Hepatocyte (in vitro differentiated cells): ENCODE measurements at regions not wholly inside any gene's neighbourhood (a gene's known extent, or its start where the extent isn't known, plus 50 kb on each side); places are given as distances from the start of the nearest gene placed in this dataset.

ENCODE experiments used
- DNase-seq: peaks from one replicate; pipeline ENCODE4 v3.0.0-alpha.2; 2016; ENCODE audit warnings: low spot score
- H2AFZ ChIP-seq: fragments of 200-600 bp; sonication (generic); 2 replicates; pipeline ENCODE4 v1.6.0; 2016; ENCODE audit warnings: antibody characterized with exemption, mild to moderate bottlenecking
- H3K27ac ChIP-seq: fragments of 200-600 bp; sonication (generic); 2 replicates; pipeline ENCODE4 v1.5.1; 2016; ENCODE audit warnings: mild to moderate bottlenecking
- H3K27me3 ChIP-seq: fragments of 200-600 bp; sonication (generic); 2 replicates; pipeline ENCODE4 v1.6.1; 2016
- H3K36me3 ChIP-seq: fragments of 200-600 bp; sonication (generic); replicated peaks from 2 replicates; pipeline ENCODE4 v1.5.1; 2016; ENCODE audit warnings: low read depth; ENCODE audit not compliant: insufficient read depth
- H3K4me1 ChIP-seq: fragments of 200-600 bp; sonication (generic); 2 replicates; pipeline ENCODE4 v1.5.1; 2016; ENCODE audit warnings: mild to moderate bottlenecking, moderate library complexity; ENCODE audit not compliant: insufficient read depth
- H3K4me2 ChIP-seq: fragments of 200-600 bp; sonication (generic); 2 replicates; pipeline ENCODE4 v1.6.0; 2016
- H3K4me3 ChIP-seq: fragments of 200-600 bp; sonication (generic); 2 replicates; pipeline ENCODE4 v1.5.1; 2016; ENCODE audit warnings: mild to moderate bottlenecking
- H3K79me2 ChIP-seq: fragments of 200-600 bp; sonication (generic); 2 replicates; pipeline ENCODE4 v1.6.0; 2017; ENCODE audit warnings: mild to moderate bottlenecking
- H3K9me2 ChIP-seq: fragments of 200-600 bp; sonication (generic); replicated peaks from 2 replicates; pipeline ENCODE4 v1.6.0; 2017; ENCODE audit warnings: mild to moderate bottlenecking; ENCODE audit not compliant: insufficient read depth
- H3K9me3 ChIP-seq: fragments of 200-600 bp; sonication (generic); 2 replicates; pipeline ENCODE4 v1.5.1; 2016; ENCODE audit warnings: low read depth, mild to moderate bottlenecking
- H4K20me1 ChIP-seq: fragments of 200-600 bp; sonication (generic); 2 replicates; pipeline ENCODE4 v1.6.0; 2016; ENCODE audit warnings: mild to moderate bottlenecking; ENCODE audit not compliant: insufficient read depth, poor library complexity, severe bottlenecking
- EZH2 ChIP-seq: fragments of 200-600 bp; sonication (generic); IDR thresholded peaks from 2 replicates; pipeline ENCODE4 v1.6.1; 2016; ENCODE audit warnings: antibody characterized with exemption, mild to moderate bottlenecking, borderline replicate concordance
- EZH2phosphoT487 ChIP-seq: fragments of 200-600 bp; sonication (generic); IDR thresholded peaks from one replicate; pipeline ENCODE4 v1.6.1; 2018; ENCODE audit warnings: antibody characterized with exemption, mild to moderate bottlenecking, low read depth, moderate library complexity; ENCODE audit not compliant: unreplicated experiment, severe bottlenecking
- WGBS: methylation state at CpG from one replicate; pipeline ENCODE4 v1.1.6; 2016; ENCODE audit warnings: low lambda C conversion rate; ENCODE audit errors: missing lambda C conversion rate; 5-methylcytosine and 5-hydroxymethylcytosine counted together
- TF ChIP-seq, protein P1 (sequence below): fragments of 200-600 bp; sonication (generic); IDR thresholded peaks from 2 replicates; pipeline ENCODE4 v1.5.1; 2016; ENCODE audit warnings: antibody characterized with exemption, mild to moderate bottlenecking; ENCODE audit not compliant: poor library complexity

GRCh38 chr14:46279776-46280175 is 371.8 kb downstream of the RPL10L start:
- Histone ChIP-seq H3K4me1 (no peaks in the 10 kb centered on the region), H3K9me2 (no peaks in the 10 kb centered on the region), H4K20me1 (no peaks in the 10 kb centered on the region), H3K36me3 (no peaks in the 10 kb centered on the region), H2AFZ (no peak overlapping the region), H3K79me2 (no peaks in the 10 kb centered on the region), H3K4me3 (no peak overlapping the region), H3K27me3 (no peaks in the 10 kb centered on the region), H3K4me2 (no peak overlapping the region), H3K27ac (no peak overlapping the region), H3K9me3 (no peaks in the 10 kb centered on the region)
- TF ChIP-seq EZH2 (no peak), EZH2phosphoT487 (no peak)
- TF ChIP-seq, protein P1, sequence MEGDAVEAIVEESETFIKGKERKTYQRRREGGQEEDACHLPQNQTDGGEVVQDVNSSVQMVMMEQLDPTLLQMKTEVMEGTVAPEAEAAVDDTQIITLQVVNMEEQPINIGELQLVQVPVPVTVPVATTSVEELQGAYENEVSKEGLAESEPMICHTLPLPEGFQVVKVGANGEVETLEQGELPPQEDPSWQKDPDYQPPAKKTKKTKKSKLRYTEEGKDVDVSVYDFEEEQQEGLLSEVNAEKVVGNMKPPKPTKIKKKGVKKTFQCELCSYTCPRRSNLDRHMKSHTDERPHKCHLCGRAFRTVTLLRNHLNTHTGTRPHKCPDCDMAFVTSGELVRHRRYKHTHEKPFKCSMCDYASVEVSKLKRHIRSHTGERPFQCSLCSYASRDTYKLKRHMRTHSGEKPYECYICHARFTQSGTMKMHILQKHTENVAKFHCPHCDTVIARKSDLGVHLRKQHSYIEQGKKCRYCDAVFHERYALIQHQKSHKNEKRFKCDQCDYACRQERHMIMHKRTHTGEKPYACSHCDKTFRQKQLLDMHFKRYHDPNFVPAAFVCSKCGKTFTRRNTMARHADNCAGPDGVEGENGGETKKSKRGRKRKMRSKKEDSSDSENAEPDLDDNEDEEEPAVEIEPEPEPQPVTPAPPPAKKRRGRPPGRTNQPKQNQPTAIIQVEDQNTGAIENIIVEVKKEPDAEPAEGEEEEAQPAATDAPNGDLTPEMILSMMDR, result no peak
- DNase-seq, result no peak
- 48% methylated on average over 1 of the region's 1 CpG for WGBS

DNA sequence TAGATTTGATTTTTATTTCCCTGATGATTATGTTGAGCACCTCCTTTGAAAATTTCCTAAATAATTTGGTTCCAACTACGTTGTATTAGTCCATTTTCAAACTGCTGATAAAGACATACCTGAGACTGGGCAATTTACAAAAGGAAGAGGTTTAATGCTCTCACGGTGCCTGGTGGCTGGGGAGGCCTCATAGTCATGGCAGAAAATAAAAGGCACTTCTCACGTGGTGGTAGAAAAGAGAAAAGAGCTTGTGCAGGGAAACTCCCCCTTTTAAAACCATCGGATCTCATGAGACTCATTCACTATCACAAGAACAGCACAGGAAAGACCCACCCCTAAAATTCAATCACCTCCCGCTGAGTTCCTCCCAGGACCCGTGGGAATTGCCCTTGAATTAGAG is 372.3 kb downstream of the RPL10L start:
- Histone ChIP-seq H3K79me2 (no peaks in the 10 kb centered on the region), H3K4me1 (no peaks in the 10 kb centered on the region), H4K20me1 (no peaks in the 10 kb centered on the region), H3K4me3 (no peak overlapping the region), H3K27me3 (no peaks in the 10 kb centered on the region), H3K4me2 (no peak overlapping the region), H3K9me2 (no peaks in the 10 kb centered on the region), H2AFZ (no peak overlapping the region), H3K27ac (no peak overlapping the region), H3K36me3 (no peaks in the 10 kb centered on the region), H3K9me3 (no peaks in the 10 kb centered on the region)
- TF ChIP-seq, protein P1, result no peak
- no peak for TF ChIP-seq EZH2phosphoT487
- TF ChIP-seq EZH2, result no peak
- no peak for DNase-seq
- WGBS, result 67% methylated on average over 6 of the region's 6 CpGs

DNA sequence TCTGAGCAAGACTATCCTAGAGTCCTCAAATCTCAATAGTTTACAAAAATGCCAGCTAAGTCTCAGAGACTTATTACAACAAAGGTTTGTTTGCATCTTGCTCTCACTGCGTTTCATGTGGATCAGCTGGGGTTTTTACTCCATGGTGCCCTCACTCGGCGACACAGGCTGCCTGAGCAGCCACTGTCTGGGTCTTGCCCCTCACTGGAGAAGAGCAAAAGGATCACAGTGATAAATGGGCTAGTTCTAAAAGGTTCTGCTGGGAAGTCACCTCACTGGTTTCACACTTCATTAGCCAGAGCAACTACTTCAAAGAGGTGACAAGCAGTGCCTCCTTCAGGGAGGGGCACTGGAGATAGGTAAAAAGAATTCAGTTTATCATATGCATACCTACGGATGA is 392.0 kb downstream of the RPL10L start:
- Histone ChIP-seq H2AFZ (no peak overlapping the region), H3K79me2 (no peaks in the 10 kb centered on the region), H4K20me1 (no peaks in the 10 kb centered on the region), H3K27ac (no peak overlapping the region), H3K4me1 (no peaks in the 10 kb centered on the region), H3K4me2 (no peak overlapping the region), H3K4me3 (no peak overlapping the region), H3K36me3 (no peaks in the 10 kb centered on the region), H3K9me3 (no peaks in the 10 kb centered on the region), H3K27me3 (no peaks in the 10 kb centered on the region), H3K9me2 (no peaks in the 10 kb centered on the region)
- TF ChIP-seq, protein P1, result no peak
- no peak for TF ChIP-seq EZH2phosphoT487
- no peak for TF ChIP-seq EZH2
- no peak for DNase-seq
- 32% methylated on average over 4 of the region's 4 CpGs for WGBS

- TF ChIP-seq, protein P1, result no peak
- no peak for TF ChIP-seq EZH2
- no peak for TF ChIP-seq EZH2phosphoT487
- Histone ChIP-seq H2AFZ (no peak overlapping the region), H3K4me3 (no peak overlapping the region), H3K4me2 (no peak overlapping the region), H3K9me3 (no peaks in the 10 kb centered on the region), H3K4me1 (no peaks in the 10 kb centered on the region), H4K20me1 (no peaks in the 10 kb centered on the region), H3K79me2 (no peaks in the 10 kb centered on the region), H3K9me2 (no peaks in the 10 kb centered on the region), H3K27ac (no peak overlapping the region), H3K36me3 (no peaks in the 10 kb centered on the region), H3K27me3 (no peaks in the 10 kb centered on the region)
- 66% methylated on average over 3 of the region's 3 CpGs for WGBS
- DNase-seq, result no peak
Measured at GRCh38 chr14:46256381-46256780, 395.2 kb downstream of the RPL10L start.
